Spleen (tissue), 11 donors: ENCODE measurements at regions not wholly inside any gene's neighbourhood (a gene's known extent, or its start where the extent isn't known, plus 50 kb on each side); places are given as distances from the start of the nearest gene placed in this dataset.

Experiments used
- DNase-seq: peaks from one replicate; pipeline ENCODE4 v3.0.0-alpha.2; 2020
- H3K27ac ChIP-seq, 8 donors: fragments of 200-600 bp; sonication (generic) in 7 of 8; 1 replicate in 4 of 8; 2 replicates in 4 of 8; pipeline versions ENCODE4 v1.5.0 to v1.8.0; 2016 to 2021; ENCODE audit warnings: inconsistent platforms in 4 of 8, mild to moderate bottlenecking in 4 of 8, moderate library complexity in 1 of 8
- H3K27me3 ChIP-seq, 7 donors: fragments of 200-600 bp; sonication (generic) in 6 of 7; replicated peaks in 1 of 7; 1 replicate in 4 of 7; 2 replicates in 3 of 7; pipeline versions ENCODE4 v1.5.0 to v1.8.0; 2016 to 2021; ENCODE audit warnings: inconsistent platforms in 3 of 7, mild to moderate bottlenecking in 1 of 7
- H3K36me3 ChIP-seq, 6 donors: fragments of 200-600 bp; sonication (generic) in 5 of 6; 1 replicate in 4 of 6; 2 replicates in 2 of 6; pipeline versions ENCODE4 v1.5.0 to v1.8.0; 2016 to 2021; ENCODE audit warnings: inconsistent platforms in 2 of 6
- H3K4me1 ChIP-seq, 6 donors: fragments of 200-600 bp; sonication (generic) in 5 of 6; 1 replicate in 3 of 6; 2 replicates in 3 of 6; pipeline versions ENCODE4 v1.5.0 to v1.8.0; 2016 to 2021; ENCODE audit warnings: inconsistent platforms in 3 of 6
- H3K4me3 ChIP-seq, 8 donors: fragments of 200-600 bp; sonication (generic) in 7 of 8; 1 replicate in 4 of 8; 2 replicates in 4 of 8; pipeline versions ENCODE4 v1.5.0 to v1.8.0; 2016 to 2021; ENCODE audit warnings: inconsistent platforms in 4 of 8, mild to moderate bottlenecking in 4 of 8, moderate library complexity in 2 of 8
- H3K9me3 ChIP-seq, 8 donors: fragments of 200-600 bp; sonication (generic) in 7 of 8; 1 replicate in 4 of 8; 2 replicates in 4 of 8; pipeline versions ENCODE4 v1.5.0 to v1.8.0; 2016 to 2021; ENCODE audit warnings: inconsistent platforms in 4 of 8
- POLR2A ChIP-seq, 3 donors: fragments of 450-650 bp; IDR thresholded peaks; one replicate each; pipeline ENCODE4 v1.5.1; 2017; ENCODE audit warnings: antibody characterized with exemption in 3 of 3, mild to moderate bottlenecking in 1 of 3
- POLR2AphosphoS5 ChIP-seq, 3 donors: sonication (generic); formaldehyde crosslinking; IDR thresholded peaks; one replicate each; pipeline ENCODE4 v1.5.1; 2017; ENCODE audit warnings: antibody characterized with exemption in 3 of 3
- WGBS, 5 donors: extraction: QIAGEN DNeasy Blood & Tissue Kit in 3 of 5; methylation state at CpG; one replicate each; pipeline versions ENCODE4 v1.1.5 to v1.1.7; 2013 to 2018; 5-methylcytosine and 5-hydroxymethylcytosine counted together
- intact Hi-C: fragments of 100-400 bp; cut with DNase I; formaldehyde crosslinking; loops from one replicate; pipeline ENCODE4 v1.15.0; 2023; ENCODE audit warnings: low total_unique reads
- TF ChIP-seq, protein P1 (sequence below), 11 experiments: fragments of 200-600 bp in 7 of 11; fragments of 450-650 bp in 4 of 11; sonication (generic) in 4 of 11; IDR thresholded peaks in 8 of 11; conservative IDR thresholded peaks in 3 of 11; 1 replicate in 7 of 11; 2 replicates in 4 of 11; pipeline versions ENCODE4 v1.4.0 to v1.8.0; 2016 to 2021; ENCODE audit warnings: antibody characterized with exemption in 11 of 11, inconsistent platforms in 4 of 11, mild to moderate bottlenecking in 1 of 11
- donor health status: healthy with polysubstance abuse.
- donor health status: DM: no; HTN: no; CAD: no; lungs with moderate emphysema.
- donor health status: DM: no; HTN: no; CAD: no.
- donor health status: Bipolar disorder and iron deficiency.
- donor health status: healthy.
- donor health status: DM: no; HTN: no; CAD: no.
- donor health status: DM: yes; HTN: yes; CAD: no.

DNA sequence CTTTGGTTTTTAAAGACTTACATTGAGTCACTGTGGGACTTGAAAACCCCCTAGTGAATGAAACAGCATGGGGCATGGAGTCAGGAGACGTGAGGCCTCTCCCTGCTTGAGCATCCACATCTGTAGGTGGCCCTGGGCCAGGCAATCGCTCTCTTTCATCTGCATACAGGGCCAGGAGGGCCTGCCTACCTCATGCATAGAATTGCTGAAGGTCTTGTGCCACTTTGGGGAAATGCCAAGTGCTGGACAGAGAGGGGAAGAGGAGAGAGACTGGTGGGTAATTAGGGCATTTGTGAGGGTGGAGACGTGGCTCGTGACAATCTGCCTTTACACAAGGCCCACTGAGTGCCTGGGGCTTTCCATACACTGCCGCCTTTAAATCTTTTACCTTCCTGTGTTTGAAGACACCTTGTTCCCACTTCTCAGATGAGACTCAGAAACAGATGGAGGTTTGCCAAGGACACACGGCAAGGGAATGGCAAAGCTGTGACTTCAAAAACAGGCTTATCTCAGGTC lies 322.2 kb upstream of the HS6ST1 start:
- Histone ChIP-seq H3K9me3 (no peaks in the 10 kb centered on the region), H3K4me3 (no peak overlapping the region), H3K27me3 (no peaks in the 10 kb centered on the region), H3K4me1 (peaks cover 0 to 15% (median 7%) of the 10 kb centered on the region in 6 donors), H3K36me3 (no peaks in the 10 kb centered on the region), H3K27ac (no peak overlapping the region)
- DNase-seq, result peak; percentile 62
- intact Hi-C loops, result no loop called here
- 71 to 90% (median 81%) methylated on average over 6 of the region's 6 CpGs for WGBS, 5 donors
- TF ChIP-seq POLR2A (IDR thresholded peaks at IDR 0.05) (no peak), POLR2AphosphoS5 (IDR thresholded peaks at IDR 0.05) (no peak)
- TF ChIP-seq, protein P1, sequence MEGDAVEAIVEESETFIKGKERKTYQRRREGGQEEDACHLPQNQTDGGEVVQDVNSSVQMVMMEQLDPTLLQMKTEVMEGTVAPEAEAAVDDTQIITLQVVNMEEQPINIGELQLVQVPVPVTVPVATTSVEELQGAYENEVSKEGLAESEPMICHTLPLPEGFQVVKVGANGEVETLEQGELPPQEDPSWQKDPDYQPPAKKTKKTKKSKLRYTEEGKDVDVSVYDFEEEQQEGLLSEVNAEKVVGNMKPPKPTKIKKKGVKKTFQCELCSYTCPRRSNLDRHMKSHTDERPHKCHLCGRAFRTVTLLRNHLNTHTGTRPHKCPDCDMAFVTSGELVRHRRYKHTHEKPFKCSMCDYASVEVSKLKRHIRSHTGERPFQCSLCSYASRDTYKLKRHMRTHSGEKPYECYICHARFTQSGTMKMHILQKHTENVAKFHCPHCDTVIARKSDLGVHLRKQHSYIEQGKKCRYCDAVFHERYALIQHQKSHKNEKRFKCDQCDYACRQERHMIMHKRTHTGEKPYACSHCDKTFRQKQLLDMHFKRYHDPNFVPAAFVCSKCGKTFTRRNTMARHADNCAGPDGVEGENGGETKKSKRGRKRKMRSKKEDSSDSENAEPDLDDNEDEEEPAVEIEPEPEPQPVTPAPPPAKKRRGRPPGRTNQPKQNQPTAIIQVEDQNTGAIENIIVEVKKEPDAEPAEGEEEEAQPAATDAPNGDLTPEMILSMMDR (IDR thresholded peaks at IDR 0.05 in 8 of 11, conservative IDR thresholded peaks at IDR 0.05 in 3 of 11), result no peak

DNA sequence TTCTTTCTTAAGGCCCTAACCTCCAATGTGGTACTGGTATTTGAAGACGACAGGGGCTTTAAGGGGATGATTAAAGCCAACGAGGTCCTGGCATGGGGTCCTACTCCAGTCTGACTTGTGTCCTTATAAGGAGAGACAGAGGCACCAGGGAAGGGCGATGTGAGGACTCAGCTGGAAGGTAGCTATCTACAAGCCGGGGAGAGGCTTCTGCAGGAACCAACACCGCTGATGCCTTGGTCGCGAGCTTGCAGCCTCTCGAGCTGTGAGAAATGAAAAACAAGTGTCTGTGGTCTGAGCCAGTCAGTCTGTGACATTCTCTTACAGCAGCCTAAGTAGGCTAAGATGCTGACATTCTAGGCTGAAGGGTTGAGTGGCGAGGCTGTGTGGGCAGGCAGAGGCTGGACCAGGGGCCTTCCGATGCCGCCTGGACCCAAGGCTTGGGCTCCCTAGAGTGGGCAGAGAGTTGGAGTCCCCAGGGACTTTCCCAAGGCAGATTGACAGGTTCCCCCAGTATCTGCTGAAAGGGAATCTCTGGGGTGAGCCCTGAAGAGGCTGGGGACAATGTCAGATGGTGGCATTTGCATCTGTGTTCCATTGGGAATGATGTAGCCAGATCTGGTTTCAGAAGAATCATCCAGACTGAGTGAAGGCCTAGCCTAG lies 322.9 kb upstream of the HS6ST1 start:
- Histone ChIP-seq H3K9me3 (no peaks in the 10 kb centered on the region), H3K27me3 (no peaks in the 10 kb centered on the region), H3K36me3 (no peaks in the 10 kb centered on the region), H3K4me1 (peaks cover 0 to 15% (median 7%) of the 10 kb centered on the region in 6 donors), H3K27ac (no peak overlapping the region), H3K4me3 (no peak overlapping the region)
- DNase-seq, result peak; percentile 47
- intact Hi-C loops, result no loop called here
- 78 to 89% (median 85%) methylated on average over 11 of the region's 11 CpGs for WGBS, 5 donors
- no peak for TF ChIP-seq POLR2A (IDR thresholded peaks at IDR 0.05)
- no peak for TF ChIP-seq POLR2AphosphoS5 (IDR thresholded peaks at IDR 0.05)
- TF ChIP-seq, protein P1 (IDR thresholded peaks at IDR 0.05 in 8 of 11, conservative IDR thresholded peaks at IDR 0.05 in 3 of 11), result no peak

DNA sequence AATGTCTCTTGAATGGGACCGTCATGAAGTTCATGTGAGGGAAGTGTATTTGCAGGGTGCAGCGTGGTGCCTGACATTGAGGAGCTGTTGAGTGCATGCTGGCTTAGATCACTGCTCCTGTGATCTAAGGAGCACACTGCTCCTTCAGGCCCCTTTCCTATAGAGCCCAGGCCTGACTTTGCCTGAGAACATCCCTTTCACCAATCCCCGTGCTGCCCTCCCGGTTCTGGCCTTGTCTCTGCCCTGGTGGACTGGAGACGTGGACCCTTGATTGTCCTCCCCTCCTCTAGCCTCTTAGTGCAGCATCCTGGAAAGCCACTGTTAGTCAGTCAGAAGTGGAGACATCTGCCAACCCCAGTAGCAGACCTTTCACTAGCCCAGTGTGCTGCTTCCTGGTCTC lies 323.6 kb upstream of the HS6ST1 start:
- Histone ChIP-seq H3K4me1 (peaks cover 0 to 15% (median 7%) of the 10 kb centered on the region in 6 donors), H3K36me3 (no peaks in the 10 kb centered on the region), H3K4me3 (no peak overlapping the region), H3K27me3 (no peaks in the 10 kb centered on the region), H3K27ac (no peak overlapping the region), H3K9me3 (no peaks in the 10 kb centered on the region)
- intact Hi-C loops, result no loop called here
- 63 to 85% (median 79%) methylated on average over 5 of the region's 5 CpGs for WGBS, 5 donors
- DNase-seq, result peak; percentile 51
- TF ChIP-seq, protein P1 (IDR thresholded peaks at IDR 0.05 in 8 of 11, conservative IDR thresholded peaks at IDR 0.05 in 3 of 11), result no peak
- TF ChIP-seq POLR2AphosphoS5 (IDR thresholded peaks at IDR 0.05) (no peak), POLR2A (IDR thresholded peaks at IDR 0.05) (no peak)

DNA sequence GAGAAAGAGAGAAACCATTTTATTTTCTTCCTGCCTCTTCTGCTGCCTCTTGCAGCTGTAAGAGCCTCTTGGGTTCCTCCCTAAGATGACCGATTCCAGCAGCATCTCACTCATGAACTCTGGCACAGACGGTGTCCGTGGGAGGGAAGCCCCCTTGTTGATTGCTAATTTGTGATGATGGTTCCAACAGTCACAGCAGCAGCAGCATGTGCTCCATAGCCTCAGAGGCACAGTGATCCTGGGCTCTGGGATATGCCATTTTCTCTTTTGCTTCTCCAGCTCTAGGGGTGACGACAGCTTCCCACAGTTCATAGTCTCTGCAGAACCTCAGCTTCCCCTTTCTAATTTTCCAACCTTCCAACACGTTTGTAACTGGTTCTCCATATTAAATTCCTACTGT lies 324.2 kb upstream of the HS6ST1 start:
- H3K4me1 ChIP-seq, result peaks cover 0 to 15% (median 7%) of the 10 kb centered on the region in 6 donors
- no peak for TF ChIP-seq POLR2A (IDR thresholded peaks at IDR 0.05)
- TF ChIP-seq, protein P1 (IDR thresholded peaks at IDR 0.05 in 8 of 11, conservative IDR thresholded peaks at IDR 0.05 in 3 of 11), result no peak
- TF ChIP-seq POLR2AphosphoS5 (IDR thresholded peaks at IDR 0.05), result no peak
- no peak overlapping the region for H3K27ac ChIP-seq
- no peaks in the 10 kb centered on the region for H3K9me3 ChIP-seq
- intact Hi-C loops, result no loop called here
- WGBS, 5 donors, result 55 to 76% (median 67%) methylated on average over 5 of the region's 5 CpGs
- no peaks in the 10 kb centered on the region for H3K27me3 ChIP-seq
- H3K4me3 ChIP-seq, result no peak overlapping the region
- DNase-seq, result peak; percentile 24
- H3K36me3 ChIP-seq, result no peaks in the 10 kb centered on the region
